ENCODE measurements at regions not wholly inside any gene's neighbourhood (a gene's known extent, or its start where the extent isn't known, plus 50 kb on each side); places are given as distances from the start of the nearest gene placed in this dataset.
A peak's percentile ranks its signal among the peaks of the same experiment; 100 is the strongest.
"Not testable (repeated sequence)": the region's sequence is repeated elsewhere in the genome, so short reads cannot be mapped to it uniquely, and the experiment has no call there.

DNA sequence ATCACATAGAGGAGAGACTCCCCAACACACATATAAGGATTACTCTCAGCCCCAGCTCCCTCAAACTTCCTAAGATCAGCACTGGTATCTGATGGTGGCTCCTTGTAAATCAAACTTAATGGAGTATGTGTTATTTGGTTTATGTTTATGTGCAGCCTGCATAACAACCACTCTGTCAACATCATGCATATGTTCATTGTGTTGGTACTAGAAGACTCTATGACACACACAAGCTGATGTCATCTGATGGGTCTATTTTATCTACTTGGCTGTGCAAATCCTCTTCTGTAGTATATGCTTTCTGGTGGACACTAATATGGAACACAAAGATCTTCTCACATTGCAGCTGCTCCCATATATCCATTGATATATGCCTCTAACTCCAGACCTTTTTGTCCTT, 134.0 kb upstream of the FAM174A start:
- no TSS peak for BruUV-seq (replicated peaks)
- Mint-ChIP-seq H3K9me3 (ENCODE audit: unreplicated experiment) (no peaks in the 10 kb centered on the region), H3K4me3 (ENCODE audit: unreplicated experiment) (no peak overlapping the region), H3K27me3 (ENCODE audit: insufficient read depth, unreplicated experiment) (no peaks in the 10 kb centered on the region), H3K36me3 (ENCODE audit: insufficient read depth, unreplicated experiment) (no peaks in the 10 kb centered on the region), H3K4me1 (ENCODE audit: low read depth, unreplicated experiment) (no peaks in the 10 kb centered on the region), H3K27ac (ENCODE audit: unreplicated experiment) (no peak overlapping the region)
- H3K4me1 ChIP-seq: no peaks in the 10 kb centered on the region
- no peaks in the 10 kb centered on the region for H3K27me3 ChIP-seq (replicated peaks; ENCODE audit: control insufficient read depth, insufficient read depth, low read length)
- no peaks in the 10 kb centered on the region for H3K9me3 ChIP-seq
- H3K4me3 ChIP-seq (ENCODE audit: low read depth, low read length): no peak overlapping the region
- intact Hi-C loops (cut with micrococcal nuclease; ENCODE audit: unreplicated experiment): no loop called here
- ChIA-PET CTCF (no interaction called here), POLR2A (no interaction called here)
- TF ChIP-seq, protein P1, sequence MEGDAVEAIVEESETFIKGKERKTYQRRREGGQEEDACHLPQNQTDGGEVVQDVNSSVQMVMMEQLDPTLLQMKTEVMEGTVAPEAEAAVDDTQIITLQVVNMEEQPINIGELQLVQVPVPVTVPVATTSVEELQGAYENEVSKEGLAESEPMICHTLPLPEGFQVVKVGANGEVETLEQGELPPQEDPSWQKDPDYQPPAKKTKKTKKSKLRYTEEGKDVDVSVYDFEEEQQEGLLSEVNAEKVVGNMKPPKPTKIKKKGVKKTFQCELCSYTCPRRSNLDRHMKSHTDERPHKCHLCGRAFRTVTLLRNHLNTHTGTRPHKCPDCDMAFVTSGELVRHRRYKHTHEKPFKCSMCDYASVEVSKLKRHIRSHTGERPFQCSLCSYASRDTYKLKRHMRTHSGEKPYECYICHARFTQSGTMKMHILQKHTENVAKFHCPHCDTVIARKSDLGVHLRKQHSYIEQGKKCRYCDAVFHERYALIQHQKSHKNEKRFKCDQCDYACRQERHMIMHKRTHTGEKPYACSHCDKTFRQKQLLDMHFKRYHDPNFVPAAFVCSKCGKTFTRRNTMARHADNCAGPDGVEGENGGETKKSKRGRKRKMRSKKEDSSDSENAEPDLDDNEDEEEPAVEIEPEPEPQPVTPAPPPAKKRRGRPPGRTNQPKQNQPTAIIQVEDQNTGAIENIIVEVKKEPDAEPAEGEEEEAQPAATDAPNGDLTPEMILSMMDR (IDR thresholded peaks at IDR 0.05; ENCODE audit: insufficient read depth in 1 of 2, low read depth in 1 of 2, low read length in 1 of 2, severe bottlenecking in 1 of 2, unreplicated experiment in 1 of 2): no peak
- no peaks in the 10 kb centered on the region for H3K36me3 ChIP-seq (ENCODE audit: control insufficient read depth, insufficient read depth, low read length)
- no peak for DNase-seq

DNA sequence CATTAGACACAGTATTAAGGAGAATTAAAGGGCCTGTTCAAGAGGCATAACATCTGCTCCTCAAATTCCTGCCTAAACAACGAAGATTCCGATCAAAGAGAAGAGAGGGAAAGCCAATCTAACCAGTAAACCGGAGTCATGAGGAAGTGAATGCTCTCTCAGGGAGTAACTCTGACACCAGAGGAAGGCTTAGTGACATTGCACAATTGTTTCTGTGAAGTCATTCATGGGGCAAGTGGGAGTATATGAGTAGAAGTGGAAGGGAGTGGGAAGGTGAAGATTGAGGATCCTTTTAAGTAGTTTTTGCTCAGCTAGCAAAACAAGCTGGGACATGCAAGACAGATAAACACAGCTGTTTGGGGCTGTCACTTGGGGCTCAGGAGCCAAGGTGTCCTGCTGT, 136.4 kb upstream of the FAM174A start:
- BruUV-seq (replicated peaks): not testable (repeated sequence)

DNA sequence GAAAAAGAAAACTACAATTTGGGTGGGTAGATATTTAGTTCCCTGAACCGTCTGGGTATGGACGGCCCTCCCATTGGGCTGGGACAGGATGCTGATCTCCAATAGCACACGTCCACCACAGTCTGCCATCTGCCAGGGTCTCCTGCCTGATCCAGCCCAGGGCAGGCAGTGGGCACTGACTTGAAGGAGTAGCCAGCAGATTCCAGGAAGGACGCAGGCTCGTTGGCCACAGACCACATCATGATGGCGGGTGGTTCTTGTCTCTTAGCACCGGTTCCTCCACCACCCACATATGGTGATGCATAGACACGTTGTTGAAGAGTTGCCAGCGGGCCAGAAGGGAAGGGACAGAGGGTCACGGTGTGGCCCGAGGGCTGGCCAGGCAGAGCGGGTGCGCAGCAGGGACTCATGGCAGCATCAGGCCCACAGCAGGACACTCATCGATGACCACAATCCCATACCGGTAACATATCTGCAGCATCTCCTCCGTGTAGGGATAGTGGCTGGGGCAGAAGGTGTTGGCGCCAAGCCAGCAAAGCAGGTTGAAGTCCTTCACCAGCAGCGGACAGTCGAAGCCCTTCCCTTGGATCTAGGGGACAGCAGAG, 155.8 kb upstream of the FAM174A start:
- DNase-seq; H3K36me3 Mint-ChIP-seq (ENCODE audit: insufficient read depth, unreplicated experiment); H3K4me3 Mint-ChIP-seq (ENCODE audit: unreplicated experiment); CTCF ChIA-PET; POLR2A ChIA-PET; H3K27me3 Mint-ChIP-seq (ENCODE audit: insufficient read depth, unreplicated experiment); H3K9me3 ChIP-seq; H3K27me3 ChIP-seq (replicated peaks; ENCODE audit: control insufficient read depth, insufficient read depth, low read length); H3K4me1 ChIP-seq; H3K27ac Mint-ChIP-seq (ENCODE audit: unreplicated experiment); intact Hi-C loops (cut with micrococcal nuclease; ENCODE audit: unreplicated experiment); H3K36me3 ChIP-seq (ENCODE audit: control insufficient read depth, insufficient read depth, low read length); H3K4me1 Mint-ChIP-seq (ENCODE audit: low read depth, unreplicated experiment); H3K4me3 ChIP-seq (ENCODE audit: low read depth, low read length); H3K9me3 Mint-ChIP-seq (ENCODE audit: unreplicated experiment); BruUV-seq (replicated peaks): not testable (repeated sequence)

More for the DNA sequence above, 136.4 kb upstream of the FAM174A start:
- H3K36me3 ChIP-seq (ENCODE audit: control insufficient read depth, insufficient read depth, low read length); H3K27ac Mint-ChIP-seq (ENCODE audit: unreplicated experiment); H3K4me1 Mint-ChIP-seq (ENCODE audit: low read depth, unreplicated experiment); H3K4me1 ChIP-seq; DNase-seq; H3K9me3 Mint-ChIP-seq (ENCODE audit: unreplicated experiment); H3K4me3 Mint-ChIP-seq (ENCODE audit: unreplicated experiment); POLR2A ChIA-PET; H3K27me3 Mint-ChIP-seq (ENCODE audit: insufficient read depth, unreplicated experiment); H3K27me3 ChIP-seq (replicated peaks; ENCODE audit: control insufficient read depth, insufficient read depth, low read length); intact Hi-C loops (cut with micrococcal nuclease; ENCODE audit: unreplicated experiment); CTCF ChIA-PET; H3K4me3 ChIP-seq (ENCODE audit: low read depth, low read length); H3K36me3 Mint-ChIP-seq (ENCODE audit: insufficient read depth, unreplicated experiment); H3K9me3 ChIP-seq: not testable (repeated sequence)

DNA sequence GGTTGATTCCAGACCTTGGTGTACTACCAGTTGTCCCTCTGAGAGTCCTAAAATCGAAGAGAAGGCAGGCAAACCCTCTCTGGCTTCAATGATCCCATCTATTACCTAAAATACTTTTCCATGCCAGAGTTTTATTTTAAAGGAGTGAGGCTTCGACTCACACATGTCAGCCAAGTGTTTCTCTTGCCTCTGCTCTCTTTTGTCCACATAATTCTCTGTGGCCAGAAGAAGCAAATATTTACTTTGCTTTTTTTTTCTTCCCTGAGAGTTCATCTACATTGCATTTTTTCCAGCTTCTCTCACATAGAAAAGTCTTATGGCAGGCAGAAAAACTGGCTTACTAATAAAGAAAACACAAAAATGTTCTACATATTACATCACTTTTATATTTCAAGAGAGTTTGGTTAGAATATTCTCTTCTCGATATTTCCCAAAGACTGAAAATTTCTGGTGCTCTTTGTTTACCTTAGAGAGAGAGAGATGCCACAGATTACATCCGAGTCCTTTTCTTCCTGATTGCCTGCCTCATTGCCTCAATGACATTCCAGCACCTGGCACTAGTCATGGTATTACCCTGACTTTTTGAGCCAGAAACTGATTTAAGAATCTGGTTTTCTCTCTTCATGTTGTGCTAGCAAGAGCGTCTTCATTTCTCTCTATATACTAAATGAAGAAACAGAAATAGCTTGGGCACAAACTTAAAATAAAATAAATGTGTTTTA, 170.3 kb upstream of the FAM174A start:
- H3K9me3 Mint-ChIP-seq (ENCODE audit: unreplicated experiment); intact Hi-C loops (cut with micrococcal nuclease; ENCODE audit: unreplicated experiment); H3K9me3 ChIP-seq; POLR2A ChIA-PET; H3K36me3 ChIP-seq (ENCODE audit: control insufficient read depth, insufficient read depth, low read length); H3K4me1 ChIP-seq; BruUV-seq (replicated peaks); H3K27ac Mint-ChIP-seq (ENCODE audit: unreplicated experiment); H3K27me3 Mint-ChIP-seq (ENCODE audit: insufficient read depth, unreplicated experiment); H3K27me3 ChIP-seq (replicated peaks; ENCODE audit: control insufficient read depth, insufficient read depth, low read length); H3K4me3 ChIP-seq (ENCODE audit: low read depth, low read length); H3K36me3 Mint-ChIP-seq (ENCODE audit: insufficient read depth, unreplicated experiment); CTCF ChIA-PET; DNase-seq: not testable (repeated sequence)
- Mint-ChIP-seq H3K4me3 (ENCODE audit: unreplicated experiment) (peak overlapping the region; percentile 45), H3K4me1 (ENCODE audit: low read depth, unreplicated experiment) (peaks cover 15% of the 10 kb centered on the region)

DNA sequence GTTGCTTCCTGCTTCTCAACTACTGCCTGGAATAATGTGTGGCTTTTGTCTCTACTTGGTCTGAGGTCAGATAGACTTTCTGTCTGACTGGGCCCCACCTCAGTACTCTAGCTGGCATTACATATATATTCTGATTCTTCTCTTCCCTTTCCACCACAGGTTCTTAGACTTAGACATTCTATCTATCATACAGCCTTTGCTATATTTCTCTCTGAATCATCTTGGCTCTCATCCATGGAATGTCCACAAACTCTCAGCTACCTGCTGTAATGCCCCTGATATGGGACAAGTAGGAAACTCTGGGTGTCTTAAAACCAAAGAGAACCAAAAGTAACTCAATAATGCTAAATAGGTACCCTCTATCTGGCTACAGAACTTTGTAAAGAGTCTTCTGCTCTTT, 170.8 kb upstream of the FAM174A start:
- H3K36me3 ChIP-seq (ENCODE audit: control insufficient read depth, insufficient read depth, low read length); H3K27ac Mint-ChIP-seq (ENCODE audit: unreplicated experiment); H3K27me3 Mint-ChIP-seq (ENCODE audit: insufficient read depth, unreplicated experiment); intact Hi-C loops (cut with micrococcal nuclease; ENCODE audit: unreplicated experiment); H3K4me3 ChIP-seq (ENCODE audit: low read depth, low read length); H3K9me3 ChIP-seq; H3K27me3 ChIP-seq (replicated peaks; ENCODE audit: control insufficient read depth, insufficient read depth, low read length); H3K9me3 Mint-ChIP-seq (ENCODE audit: unreplicated experiment); H3K36me3 Mint-ChIP-seq (ENCODE audit: insufficient read depth, unreplicated experiment); CTCF ChIA-PET; H3K4me1 ChIP-seq; DNase-seq; POLR2A ChIA-PET; BruUV-seq (replicated peaks): not testable (repeated sequence)
- Mint-ChIP-seq H3K4me1 (ENCODE audit: low read depth, unreplicated experiment) (peaks cover 15% of the 10 kb centered on the region), H3K4me3 (ENCODE audit: unreplicated experiment) (peak overlapping the region; percentile 45)

DNA sequence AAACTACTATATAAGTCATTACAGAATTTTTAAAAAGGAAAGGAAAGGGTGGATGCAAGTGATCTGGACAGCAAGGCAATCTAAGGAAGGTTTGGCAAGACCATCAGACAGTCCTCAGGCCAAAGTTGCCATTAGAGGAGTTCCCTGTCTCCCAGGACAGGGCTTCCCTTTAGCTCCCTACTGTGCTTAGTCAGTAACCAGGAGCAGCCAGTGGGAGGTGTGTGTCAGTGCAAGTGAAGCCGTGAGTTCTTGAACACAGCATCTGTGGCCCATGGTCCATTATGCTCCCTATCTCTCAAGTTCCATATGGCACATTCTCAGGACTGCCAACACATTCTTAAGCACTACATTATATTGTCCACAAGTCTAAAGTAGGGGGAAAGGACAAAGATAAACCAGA, 175.2 kb upstream of the FAM174A start:
- BruUV-seq (replicated peaks); intact Hi-C loops (cut with micrococcal nuclease; ENCODE audit: unreplicated experiment): not testable (repeated sequence)

More for the DNA sequence above, 175.2 kb upstream of the FAM174A start:
- POLR2A ChIA-PET; H3K27me3 ChIP-seq (replicated peaks; ENCODE audit: control insufficient read depth, insufficient read depth, low read length); H3K9me3 ChIP-seq; H3K4me3 Mint-ChIP-seq (ENCODE audit: unreplicated experiment); H3K9me3 Mint-ChIP-seq (ENCODE audit: unreplicated experiment); H3K4me1 ChIP-seq; H3K36me3 Mint-ChIP-seq (ENCODE audit: insufficient read depth, unreplicated experiment); H3K4me3 ChIP-seq (ENCODE audit: low read depth, low read length); H3K27ac Mint-ChIP-seq (ENCODE audit: unreplicated experiment); CTCF ChIA-PET; H3K36me3 ChIP-seq (ENCODE audit: control insufficient read depth, insufficient read depth, low read length); DNase-seq; H3K27me3 Mint-ChIP-seq (ENCODE audit: insufficient read depth, unreplicated experiment): not testable (repeated sequence)
- H3K4me1 Mint-ChIP-seq (ENCODE audit: low read depth, unreplicated experiment): peaks cover 10% of the 10 kb centered on the region
